ENCODE measurements at regions not wholly inside any gene's neighbourhood (a gene's known extent, or its start where the extent isn't known, plus 50 kb on each side); places are given as distances from the start of the nearest gene placed in this dataset.

DNA sequence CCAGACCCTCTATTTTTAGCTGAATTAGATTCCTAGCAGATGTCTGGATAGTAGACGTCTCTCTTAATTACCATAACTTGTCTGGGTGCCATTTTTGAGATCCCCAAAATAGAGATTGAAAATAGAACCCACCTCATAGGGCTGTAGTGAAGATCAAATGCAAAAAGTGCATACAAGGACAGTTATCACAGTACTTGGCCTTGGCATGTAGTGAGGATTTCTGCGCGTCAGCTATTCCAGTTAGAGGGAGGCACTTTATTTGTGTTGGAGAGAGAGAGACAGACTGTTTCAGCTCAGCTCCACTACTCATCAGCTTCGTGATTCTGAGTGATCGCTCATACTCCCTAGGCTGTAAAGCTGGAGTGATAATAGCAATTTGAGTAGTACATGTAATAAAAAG is 59.6 kb upstream of the CDH13 start:
- 73 to 86% methylated on average over 5 of the region's 5 CpGs for WGBS, 2 donors
- H3K36me3 ChIP-seq (ENCODE audit: control insufficient read depth in 2 of 2, insufficient read depth in 2 of 2, low read length in 1 of 2): no peaks in the 10 kb centered on the region
- no peaks in the 10 kb centered on the region for H3K27me3 ChIP-seq (ENCODE audit: control insufficient read depth in 1 of 2, insufficient read depth in 2 of 2, low read length in 2 of 2)
- H3K9me3 ChIP-seq (ENCODE audit: control insufficient read depth in 2 of 2, insufficient read depth in 1 of 2, low read depth in 1 of 2, low read length in 1 of 2): no peaks in the 10 kb centered on the region
- no peak overlapping the region for H3K4me3 ChIP-seq (ENCODE audit: low read depth in 1 of 2, low read length in 2 of 2)
- no peaks in the 10 kb centered on the region for H3K4me1 ChIP-seq (ENCODE audit: control insufficient read depth in 2 of 2, insufficient read depth in 2 of 2, low read length in 1 of 2)
- no peak overlapping the region for H3K27ac ChIP-seq (ENCODE audit: low read depth in 2 of 2, low read length in 1 of 2)

DNA sequence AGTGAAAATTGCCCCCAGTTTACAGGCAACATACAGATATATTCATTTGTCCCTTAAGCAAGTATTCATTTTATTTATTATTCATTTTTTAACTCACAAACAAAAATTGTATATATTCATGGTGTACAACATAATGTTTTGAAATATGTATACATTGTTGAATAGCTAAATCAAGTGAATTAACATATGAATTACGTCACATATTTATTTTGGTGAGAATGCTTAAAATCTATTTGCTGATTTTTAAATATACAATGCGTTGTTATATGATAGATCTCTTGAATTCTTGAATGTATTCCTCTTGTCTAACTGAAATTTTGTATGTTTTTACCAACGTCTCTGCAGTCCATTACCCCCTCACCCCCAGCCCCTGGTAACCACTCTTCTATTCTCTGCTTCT is 63.4 kb upstream of the CDH13 start:
- Histone ChIP-seq H3K9me3 (ENCODE audit: control insufficient read depth in 2 of 2, insufficient read depth in 1 of 2, low read depth in 1 of 2, low read length in 1 of 2) (no peaks in the 10 kb centered on the region), H3K27ac (ENCODE audit: low read depth in 2 of 2, low read length in 1 of 2) (no peak overlapping the region), H3K4me1 (ENCODE audit: control insufficient read depth in 2 of 2, insufficient read depth in 2 of 2, low read length in 1 of 2) (peaks cover 0 to 2% of the 10 kb centered on the region in 2 donors), H3K36me3 (ENCODE audit: control insufficient read depth in 2 of 2, insufficient read depth in 2 of 2, low read length in 1 of 2) (no peaks in the 10 kb centered on the region), H3K4me3 (ENCODE audit: low read depth in 1 of 2, low read length in 2 of 2) (no peak overlapping the region), H3K27me3 (ENCODE audit: control insufficient read depth in 1 of 2, insufficient read depth in 2 of 2, low read length in 2 of 2) (no peaks in the 10 kb centered on the region)
- WGBS, 2 donors: 75 to 82% methylated on average over 3 of the region's 3 CpGs

DNA sequence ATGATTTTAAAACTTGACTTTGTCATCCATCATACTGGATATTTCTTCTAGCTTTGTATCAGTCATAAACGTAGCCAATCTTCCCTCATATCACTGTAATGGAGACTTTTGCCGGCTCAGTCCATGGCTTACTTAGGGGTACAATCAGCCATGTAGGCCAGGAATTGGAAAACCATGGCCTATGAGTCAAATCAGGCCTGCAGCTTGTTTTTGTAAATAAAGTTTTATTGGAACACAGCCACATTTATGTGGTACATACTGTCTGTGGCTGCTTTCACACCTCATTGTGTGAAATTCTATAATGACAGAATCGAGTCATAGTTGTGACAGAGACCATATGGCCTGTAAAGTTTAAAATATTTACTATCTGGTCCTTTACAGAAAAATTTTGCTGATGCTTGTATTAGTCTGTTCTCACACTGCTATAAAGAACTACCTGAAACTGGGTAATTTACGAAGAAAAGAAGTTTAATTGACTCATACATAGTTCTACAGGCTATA is 64.5 kb upstream of the CDH13 start:
- Histone ChIP-seq H3K27ac (ENCODE audit: low read depth in 2 of 2, low read length in 1 of 2) (no peak overlapping the region), H3K4me1 (ENCODE audit: control insufficient read depth in 2 of 2, insufficient read depth in 2 of 2, low read length in 1 of 2) (peaks cover 0 to 2% of the 10 kb centered on the region in 2 donors), H3K9me3 (ENCODE audit: control insufficient read depth in 2 of 2, insufficient read depth in 1 of 2, low read depth in 1 of 2, low read length in 1 of 2) (no peaks in the 10 kb centered on the region), H3K27me3 (ENCODE audit: control insufficient read depth in 1 of 2, insufficient read depth in 2 of 2, low read length in 2 of 2) (no peaks in the 10 kb centered on the region), H3K4me3 (ENCODE audit: low read depth in 1 of 2, low read length in 2 of 2) (no peak overlapping the region), H3K36me3 (ENCODE audit: control insufficient read depth in 2 of 2, insufficient read depth in 2 of 2, low read length in 1 of 2) (no peaks in the 10 kb centered on the region)
- 82 to 84% methylated on average over 4 of the region's 4 CpGs for WGBS, 2 donors

DNA sequence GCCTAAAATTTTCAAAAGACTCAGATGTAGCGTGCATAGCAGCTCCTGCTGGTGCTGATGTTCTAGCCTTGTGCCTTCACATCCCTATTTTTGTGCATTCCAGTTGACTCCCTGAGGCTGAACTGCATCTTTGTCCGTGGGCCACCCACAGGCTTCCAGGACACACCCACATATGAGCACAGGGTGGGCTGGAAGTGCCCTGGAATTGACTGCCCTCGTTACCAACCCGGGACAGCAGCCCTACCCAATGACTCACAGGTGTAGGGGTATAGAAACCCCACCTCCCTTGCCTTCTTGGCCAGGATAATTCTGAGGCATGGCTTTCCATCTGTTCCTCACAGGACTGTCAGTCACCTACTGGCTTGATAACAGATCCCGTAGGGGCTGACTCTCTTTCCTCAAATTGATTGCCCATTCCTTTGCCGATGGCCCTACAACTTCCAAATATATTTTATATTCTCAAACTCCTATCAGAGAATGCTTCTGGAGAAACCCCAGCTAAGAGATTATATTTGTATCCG is 65.9 kb upstream of the CDH13 start:
- H3K4me3 ChIP-seq (ENCODE audit: low read depth in 1 of 2, low read length in 2 of 2): no peak overlapping the region
- peaks cover 0 to 2% of the 10 kb centered on the region in 2 donors for H3K4me1 ChIP-seq (ENCODE audit: control insufficient read depth in 2 of 2, insufficient read depth in 2 of 2, low read length in 1 of 2)
- no peak overlapping the region for H3K27ac ChIP-seq (ENCODE audit: low read depth in 2 of 2, low read length in 1 of 2)
- H3K9me3 ChIP-seq (ENCODE audit: control insufficient read depth in 2 of 2, insufficient read depth in 1 of 2, low read depth in 1 of 2, low read length in 1 of 2): no peaks in the 10 kb centered on the region
- 63 to 65% methylated on average over 7 of the region's 7 CpGs for WGBS, 2 donors
- H3K36me3 ChIP-seq (ENCODE audit: control insufficient read depth in 2 of 2, insufficient read depth in 2 of 2, low read length in 1 of 2): no peaks in the 10 kb centered on the region
- no peaks in the 10 kb centered on the region for H3K27me3 ChIP-seq (ENCODE audit: control insufficient read depth in 1 of 2, insufficient read depth in 2 of 2, low read length in 2 of 2)

DNA sequence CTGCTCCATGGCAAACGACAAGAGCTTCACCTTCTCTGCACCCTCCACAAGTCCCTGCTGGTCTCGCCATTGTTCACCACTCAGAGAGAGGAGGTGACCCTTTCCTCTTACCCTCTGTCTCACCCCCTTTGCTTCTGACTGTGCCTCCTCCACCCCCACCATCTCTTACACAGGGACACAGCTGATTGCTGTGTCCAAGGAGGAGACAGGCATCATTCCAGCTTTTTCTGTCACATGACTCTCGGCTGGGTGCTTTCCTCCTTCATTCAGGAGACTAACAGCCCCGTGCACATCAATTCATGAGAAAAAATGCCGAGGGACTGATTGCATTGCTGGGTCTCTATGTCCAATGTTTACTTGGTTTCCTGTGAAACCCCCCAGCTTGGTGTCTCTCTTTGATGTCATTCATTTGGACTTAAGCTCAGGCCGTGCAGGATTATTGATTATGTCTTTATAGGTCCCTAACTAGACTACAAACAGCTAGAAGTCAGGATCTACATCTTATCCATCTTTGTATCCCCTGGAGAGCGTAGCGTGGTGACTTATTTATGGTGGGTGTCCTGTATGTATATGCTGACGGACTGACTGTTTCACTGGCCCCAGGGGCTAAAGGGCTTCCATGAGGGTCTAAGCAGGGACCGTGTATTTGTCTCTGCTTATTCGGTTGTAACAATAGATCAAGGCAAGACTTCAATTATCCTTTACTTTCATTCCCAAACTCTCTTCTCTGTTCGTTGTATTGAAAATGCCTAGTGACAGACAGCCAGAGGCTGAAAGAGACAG is 82.2 kb upstream of the CDH13 start:
- WGBS, 2 donors: 43 to 46% methylated on average over 12 of the region's 12 CpGs
- no peak overlapping the region for H3K4me3 ChIP-seq (ENCODE audit: low read depth in 1 of 2, low read length in 2 of 2)
- no peaks in the 10 kb centered on the region for H3K9me3 ChIP-seq (ENCODE audit: control insufficient read depth in 2 of 2, insufficient read depth in 1 of 2, low read depth in 1 of 2, low read length in 1 of 2)
- peaks cover 0 to 3% of the 10 kb centered on the region in 2 donors for H3K27me3 ChIP-seq (ENCODE audit: control insufficient read depth in 1 of 2, insufficient read depth in 2 of 2, low read length in 2 of 2)
- no peak overlapping the region for H3K27ac ChIP-seq (ENCODE audit: low read depth in 2 of 2, low read length in 1 of 2)
- H3K4me1 ChIP-seq (ENCODE audit: control insufficient read depth in 2 of 2, insufficient read depth in 2 of 2, low read length in 1 of 2): no peaks in the 10 kb centered on the region
- H3K36me3 ChIP-seq (ENCODE audit: control insufficient read depth in 2 of 2, insufficient read depth in 2 of 2, low read length in 1 of 2): no peaks in the 10 kb centered on the region

DNA sequence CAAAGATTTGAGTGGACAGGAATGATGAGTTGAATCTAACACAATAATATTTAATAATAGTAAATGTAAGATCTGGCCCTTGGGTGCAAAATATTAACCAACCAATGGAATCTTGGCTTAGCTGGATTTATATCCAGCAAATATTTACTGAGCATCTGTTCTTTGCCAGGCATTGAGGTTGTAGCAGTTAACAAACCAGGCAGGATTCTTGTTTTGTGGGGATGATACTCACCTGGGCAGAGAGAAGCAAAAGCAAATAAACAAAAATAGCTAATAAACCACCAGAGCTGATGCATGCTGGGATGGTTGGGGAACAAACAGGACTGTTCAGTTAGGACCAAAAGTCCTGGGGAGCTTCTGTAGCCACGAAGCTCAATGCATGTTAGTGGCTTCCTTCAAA is 84.1 kb upstream of the CDH13 start:
- WGBS, 2 donors: 71 to 79% methylated on average over 1 of the region's 1 CpG
- Histone ChIP-seq H3K27ac (ENCODE audit: low read depth in 2 of 2, low read length in 1 of 2) (no peak overlapping the region), H3K36me3 (ENCODE audit: control insufficient read depth in 2 of 2, insufficient read depth in 2 of 2, low read length in 1 of 2) (no peaks in the 10 kb centered on the region), H3K9me3 (ENCODE audit: control insufficient read depth in 2 of 2, insufficient read depth in 1 of 2, low read depth in 1 of 2, low read length in 1 of 2) (no peaks in the 10 kb centered on the region), H3K4me3 (ENCODE audit: low read depth in 1 of 2, low read length in 2 of 2) (no peak overlapping the region), H3K4me1 (ENCODE audit: control insufficient read depth in 2 of 2, insufficient read depth in 2 of 2, low read length in 1 of 2) (no peaks in the 10 kb centered on the region), H3K27me3 (ENCODE audit: control insufficient read depth in 1 of 2, insufficient read depth in 2 of 2, low read length in 2 of 2) (peaks cover 0 to 3% of the 10 kb centered on the region in 2 donors)

DNA sequence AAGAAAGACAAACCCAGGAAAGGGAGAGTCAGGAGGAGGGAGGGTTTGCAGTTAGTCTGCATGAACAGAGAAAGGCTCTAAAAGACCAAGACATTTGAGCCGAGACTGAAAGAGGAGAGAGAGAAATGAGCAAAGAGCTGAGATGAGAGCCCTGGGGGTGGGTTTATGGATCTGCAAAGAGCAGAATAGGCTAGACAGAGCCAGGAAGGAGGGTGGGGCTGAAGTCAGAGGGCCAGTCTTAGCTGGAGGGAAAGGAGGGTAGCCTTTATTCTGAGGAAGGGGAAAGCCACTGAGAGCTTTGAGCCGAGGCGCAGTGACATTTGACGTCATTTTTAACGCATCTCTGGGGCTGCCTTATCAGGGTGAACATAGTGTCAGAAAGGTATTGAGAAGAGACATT is 85.7 kb upstream of the CDH13 start:
- Histone ChIP-seq H3K27ac (ENCODE audit: low read depth in 2 of 2, low read length in 1 of 2) (no peak overlapping the region), H3K27me3 (ENCODE audit: control insufficient read depth in 1 of 2, insufficient read depth in 2 of 2, low read length in 2 of 2) (peaks cover 0 to 3% of the 10 kb centered on the region in 2 donors), H3K4me3 (ENCODE audit: low read depth in 1 of 2, low read length in 2 of 2) (no peak overlapping the region), H3K9me3 (ENCODE audit: control insufficient read depth in 2 of 2, insufficient read depth in 1 of 2, low read depth in 1 of 2, low read length in 1 of 2) (no peaks in the 10 kb centered on the region), H3K4me1 (ENCODE audit: control insufficient read depth in 2 of 2, insufficient read depth in 2 of 2, low read length in 1 of 2) (no peaks in the 10 kb centered on the region), H3K36me3 (ENCODE audit: control insufficient read depth in 2 of 2, insufficient read depth in 2 of 2, low read length in 1 of 2) (no peaks in the 10 kb centered on the region)
- 55 to 67% methylated on average over 5 of the region's 5 CpGs for WGBS, 2 donors

DNA sequence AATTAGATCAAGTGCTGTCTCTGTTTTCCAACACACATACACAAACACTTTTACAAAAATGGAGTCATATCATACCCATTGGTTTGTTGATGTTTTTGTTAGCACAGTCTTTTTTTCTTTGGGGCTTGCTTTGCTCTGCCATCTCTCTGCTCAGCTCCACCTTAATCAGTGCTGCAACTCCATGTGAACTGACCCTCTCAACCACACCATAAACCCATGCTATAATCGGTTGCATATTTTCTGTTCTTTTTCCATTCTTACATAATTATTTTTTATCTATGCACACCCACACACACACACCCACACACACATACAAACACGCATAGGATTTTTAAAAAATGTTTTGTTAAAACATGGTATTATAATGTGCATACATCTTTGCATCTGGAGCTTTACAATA is 91.0 kb upstream of the CDH13 start:
- no peaks in the 10 kb centered on the region for H3K36me3 ChIP-seq (ENCODE audit: control insufficient read depth in 2 of 2, insufficient read depth in 2 of 2, low read length in 1 of 2)
- H3K27me3 ChIP-seq (ENCODE audit: control insufficient read depth in 1 of 2, insufficient read depth in 2 of 2, low read length in 2 of 2): no peaks in the 10 kb centered on the region
- no peak overlapping the region for H3K27ac ChIP-seq (ENCODE audit: low read depth in 2 of 2, low read length in 1 of 2)
- H3K4me1 ChIP-seq (ENCODE audit: control insufficient read depth in 2 of 2, insufficient read depth in 2 of 2, low read length in 1 of 2): no peaks in the 10 kb centered on the region
- no peak overlapping the region for H3K4me3 ChIP-seq (ENCODE audit: low read depth in 1 of 2, low read length in 2 of 2)
- WGBS, 2 donors: 68 to 69% methylated on average over 2 of the region's 2 CpGs
- no peaks in the 10 kb centered on the region for H3K9me3 ChIP-seq (ENCODE audit: control insufficient read depth in 2 of 2, insufficient read depth in 1 of 2, low read depth in 1 of 2, low read length in 1 of 2)

DNA sequence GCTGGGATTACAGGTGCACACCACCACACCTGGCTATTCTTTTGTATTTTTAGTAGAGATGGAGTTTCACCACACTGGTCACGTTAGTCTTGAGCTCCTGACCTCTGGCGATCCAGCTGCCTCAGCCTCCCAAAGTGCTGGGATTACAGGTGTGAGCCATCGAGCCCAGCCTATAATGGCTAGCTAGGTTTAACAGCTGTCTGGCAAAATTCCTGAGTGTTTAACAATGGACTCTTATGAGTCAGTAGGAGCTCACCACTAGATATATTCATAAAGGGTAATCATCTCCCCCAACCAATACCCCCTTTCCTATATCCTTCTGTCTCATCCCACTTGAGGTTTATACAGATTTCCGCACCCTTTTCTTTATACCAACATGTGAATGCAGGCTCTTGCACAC is 91.5 kb upstream of the CDH13 start:
- H3K27me3 ChIP-seq (ENCODE audit: control insufficient read depth in 1 of 2, insufficient read depth in 2 of 2, low read length in 2 of 2): no peaks in the 10 kb centered on the region
- H3K27ac ChIP-seq (ENCODE audit: low read depth in 2 of 2, low read length in 1 of 2): no peak overlapping the region
- H3K36me3 ChIP-seq (ENCODE audit: control insufficient read depth in 2 of 2, insufficient read depth in 2 of 2, low read length in 1 of 2): no peaks in the 10 kb centered on the region
- 70 to 75% methylated on average over 4 of the region's 4 CpGs for WGBS, 2 donors
- H3K9me3 ChIP-seq (ENCODE audit: control insufficient read depth in 2 of 2, insufficient read depth in 1 of 2, low read depth in 1 of 2, low read length in 1 of 2): no peaks in the 10 kb centered on the region
- no peak overlapping the region for H3K4me3 ChIP-seq (ENCODE audit: low read depth in 1 of 2, low read length in 2 of 2)
- H3K4me1 ChIP-seq (ENCODE audit: control insufficient read depth in 2 of 2, insufficient read depth in 2 of 2, low read length in 1 of 2): no peaks in the 10 kb centered on the region

DNA sequence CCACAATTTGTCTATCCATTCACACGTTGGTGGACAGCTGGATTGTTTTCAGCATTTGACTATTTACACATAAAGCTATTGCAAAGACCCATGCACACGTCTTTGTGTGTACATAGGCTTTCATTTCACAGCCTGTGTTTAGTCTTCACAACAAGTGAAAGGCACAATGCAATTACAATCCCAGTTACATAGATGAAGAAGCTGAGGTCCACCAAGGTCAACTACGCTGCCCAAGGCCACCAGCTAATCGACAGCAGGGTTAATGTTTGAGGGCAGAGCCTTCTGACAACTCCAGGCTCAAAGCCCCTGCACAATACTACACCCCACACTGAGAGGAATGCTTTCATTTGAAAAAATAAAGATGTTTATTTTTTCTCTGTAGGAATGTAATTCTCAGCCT is 93.6 kb upstream of the CDH13 start:
- Histone ChIP-seq H3K27ac (ENCODE audit: low read depth in 2 of 2, low read length in 1 of 2) (no peak overlapping the region), H3K4me1 (ENCODE audit: control insufficient read depth in 2 of 2, insufficient read depth in 2 of 2, low read length in 1 of 2) (no peaks in the 10 kb centered on the region), H3K9me3 (ENCODE audit: control insufficient read depth in 2 of 2, insufficient read depth in 1 of 2, low read depth in 1 of 2, low read length in 1 of 2) (no peaks in the 10 kb centered on the region), H3K36me3 (ENCODE audit: control insufficient read depth in 2 of 2, insufficient read depth in 2 of 2, low read length in 1 of 2) (no peaks in the 10 kb centered on the region), H3K27me3 (ENCODE audit: control insufficient read depth in 1 of 2, insufficient read depth in 2 of 2, low read length in 2 of 2) (no peaks in the 10 kb centered on the region), H3K4me3 (ENCODE audit: low read depth in 1 of 2, low read length in 2 of 2) (no peak overlapping the region)
- 27% methylated on average over 4 of the region's 4 CpGs for WGBS, 2 donors
